HPDE6-E6E7 (cell line): ENCODE measurements at regions not wholly inside any gene's neighbourhood (a gene's known extent, or its start where the extent isn't known, plus 50 kb on each side); places are given as distances from the start of the nearest gene placed in this dataset.
"Not testable (repeated sequence)": the region's sequence is repeated elsewhere in the genome, so short reads cannot be mapped to it uniquely, and the experiment has no call there.

ENCODE experiments used
- DNase-seq: peaks from one replicate; pipeline ENCODE4 v3.0.0; 2011; ENCODE audit warnings: missing footprints; ENCODE audit errors: extremely low spot score

- DNase-seq = not testable (repeated sequence)
These were observed 55.3 kb upstream of the THOC2 start for GRCh38 chrX:123788193-123788592.

- no peak for DNase-seq
These were observed 55.9 kb upstream of the THOC2 start for GRCh38 chrX:123788744-123789143.

- DNase-seq = no peak
These were observed 62.1 kb upstream of the XIAP start for GRCh38 chrX:123797543-123798447.

- DNase-seq = not testable (repeated sequence)
These were observed 61.0 kb upstream of the XIAP start for GRCh38 chrX:123798706-123799430.

GRCh38 chrX:123801901-123802300 is 58.0 kb upstream of the XIAP start:
- no peak for DNase-seq

GRCh38 chrX:123803331-123803983 is 56.4 kb upstream of the XIAP start:
- peak; percentile 60 for DNase-seq

- not testable (repeated sequence) for DNase-seq
These were observed 55.9 kb upstream of the XIAP start for GRCh38 chrX:123803984-123804365.

- no peak for DNase-seq
These were observed 51.9 kb upstream of the XIAP start for GRCh38 chrX:123807835-123808416.

GRCh38 chrX:123809854-123810375 is 49.9 kb upstream of the XIAP start:
- no peak for DNase-seq
